ENCODE measurements at regions not wholly inside any gene's neighbourhood (a gene's known extent, or its start where the extent isn't known, plus 50 kb on each side); places are given as distances from the start of the nearest gene placed in this dataset.
A peak's percentile ranks its signal among the peaks of the same experiment; 100 is the strongest.

GRCh38 chr12:53862206-53862605, 76.4 kb upstream of the HOXC13 start:
- 87% methylated on average over 3 of the region's 3 CpGs for WGBS
- Histone ChIP-seq H3K9me3 (no peaks in the 10 kb centered on the region), H3K27me3 (peaks cover 0 to 25% (median 2%) of the 10 kb centered on the region in 4 donors), H3K4me1 (no peaks in the 10 kb centered on the region), H3K36me3 (no peaks in the 10 kb centered on the region), H3K27ac (replicated peaks in 1 of 4) (no peak overlapping the region), H3K4me3 (no peak overlapping the region)
- DNase-seq (ENCODE audit: extremely low spot score) = peak; percentile 70
- intact Hi-C loops (cut with DNase I) = no loop called here
- no peak for TF ChIP-seq CTCF (IDR thresholded peaks at IDR 0.05)
- no peak for TF ChIP-seq POLR2A (IDR thresholded peaks at IDR 0.05; ENCODE audit: low read depth)
- TF ChIP-seq EP300 (IDR thresholded peaks at IDR 0.05) = no peak
- no peak for TF ChIP-seq POLR2AphosphoS5 (IDR thresholded peaks at IDR 0.05)

- Histone ChIP-seq H3K27me3 (peaks cover 0 to 25% (median 2%) of the 10 kb centered on the region in 4 donors), H3K4me1 (no peaks in the 10 kb centered on the region), H3K9me3 (no peaks in the 10 kb centered on the region), H3K27ac (replicated peaks in 1 of 4) (no peak overlapping the region), H3K4me3 (no peak overlapping the region), H3K36me3 (no peaks in the 10 kb centered on the region)
- TF ChIP-seq POLR2A (IDR thresholded peaks at IDR 0.05; ENCODE audit: low read depth) = no peak
- no peak for TF ChIP-seq CTCF (IDR thresholded peaks at IDR 0.05)
- TF ChIP-seq EP300 (IDR thresholded peaks at IDR 0.05) = no peak
- no peak for TF ChIP-seq POLR2AphosphoS5 (IDR thresholded peaks at IDR 0.05)
- WGBS = 83% methylated on average over 2 of the region's 2 CpGs
- intact Hi-C loops (cut with DNase I) = no loop called here
- peak; percentile 86 for DNase-seq (ENCODE audit: extremely low spot score)
Observed at GRCh38 chr12:53862831-53863230, 75.8 kb upstream of the HOXC13 start.

- WGBS = 69% methylated on average over 3 of the region's 3 CpGs
- intact Hi-C loops (cut with DNase I) = no loop called here
- Histone ChIP-seq H3K27ac (replicated peaks in 1 of 4) (no peak overlapping the region), H3K36me3 (no peaks in the 10 kb centered on the region), H3K9me3 (no peaks in the 10 kb centered on the region), H3K4me3 (no peak overlapping the region), H3K27me3 (peaks cover 0 to 31% (median 2%) of the 10 kb centered on the region in 4 donors), H3K4me1 (no peaks in the 10 kb centered on the region)
- no peak for TF ChIP-seq POLR2AphosphoS5 (IDR thresholded peaks at IDR 0.05)
- no peak for TF ChIP-seq EP300 (IDR thresholded peaks at IDR 0.05)
- no peak for TF ChIP-seq POLR2A (IDR thresholded peaks at IDR 0.05; ENCODE audit: low read depth)
- no peak for TF ChIP-seq CTCF (IDR thresholded peaks at IDR 0.05)
- DNase-seq (ENCODE audit: extremely low spot score) = no peak
Observed at GRCh38 chr12:53866727-53867126, 71.9 kb upstream of the HOXC13 start.

GRCh38 chr12:53867216-53868012, 71.2 kb upstream of the HOXC13 start:
- Histone ChIP-seq H3K36me3 (no peaks in the 10 kb centered on the region), H3K27me3 (peaks cover 0 to 30% (median 2%) of the 10 kb centered on the region in 4 donors), H3K27ac (replicated peaks in 1 of 4) (no peak overlapping the region), H3K4me3 (no peak overlapping the region), H3K4me1 (no peaks in the 10 kb centered on the region), H3K9me3 (no peaks in the 10 kb centered on the region)
- intact Hi-C loops (cut with DNase I) = no loop called here
- WGBS = 63% methylated on average over 3 of the region's 3 CpGs
- no peak for TF ChIP-seq CTCF (IDR thresholded peaks at IDR 0.05)
- TF ChIP-seq POLR2AphosphoS5 (IDR thresholded peaks at IDR 0.05) = no peak
- no peak for TF ChIP-seq POLR2A (IDR thresholded peaks at IDR 0.05; ENCODE audit: low read depth)
- no peak for TF ChIP-seq EP300 (IDR thresholded peaks at IDR 0.05)
- no peak for DNase-seq (ENCODE audit: extremely low spot score)

Data from esophagus muscularis mucosa (tissue), 4 donors.